ENCODE measurements at regions not wholly inside any gene's neighbourhood (a gene's known extent, or its start where the extent isn't known, plus 50 kb on each side); places are given as distances from the start of the nearest gene placed in this dataset.

DNA sequence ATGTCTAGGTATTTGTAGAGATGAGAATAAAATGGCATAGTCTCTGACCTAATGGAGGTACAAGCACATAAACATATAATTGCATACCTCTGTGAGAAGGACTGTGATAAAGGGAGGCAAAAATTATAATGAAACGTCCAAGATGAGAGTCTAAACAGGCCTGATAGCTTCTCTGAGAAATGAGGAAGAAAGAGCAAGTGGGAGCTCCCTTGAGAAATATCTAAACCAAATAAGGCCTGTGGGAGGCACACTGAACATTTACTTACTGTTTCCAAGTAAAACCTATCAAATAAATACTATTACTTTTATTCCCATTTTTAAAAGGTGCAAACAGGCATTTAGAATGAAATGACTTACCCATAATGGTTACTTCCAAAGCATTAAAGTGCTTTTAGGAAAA is 125.6 kb upstream of the PAPPA start:
- Mint-ChIP-seq H3K36me3 (no peaks in the 10 kb centered on the region), H3K9me3 (peaks cover 17 to 25% of the 10 kb centered on the region in 2 donors), H3K27me3 (ENCODE audit: low read depth in 2 of 2) (no peaks in the 10 kb centered on the region), H3K4me3 (no peak overlapping the region), H3K4me1 (no peaks in the 10 kb centered on the region), H3K27ac (no peak overlapping the region)
- no peaks in the 10 kb centered on the region for H3K36me3 ChIP-seq (ENCODE audit: control insufficient read depth, insufficient read depth, low read length)
- WGBS (ENCODE audit: insufficient coverage): no CpG with 5 or more reads among the region's 1 CpG
- TF ChIP-seq, protein P1, sequence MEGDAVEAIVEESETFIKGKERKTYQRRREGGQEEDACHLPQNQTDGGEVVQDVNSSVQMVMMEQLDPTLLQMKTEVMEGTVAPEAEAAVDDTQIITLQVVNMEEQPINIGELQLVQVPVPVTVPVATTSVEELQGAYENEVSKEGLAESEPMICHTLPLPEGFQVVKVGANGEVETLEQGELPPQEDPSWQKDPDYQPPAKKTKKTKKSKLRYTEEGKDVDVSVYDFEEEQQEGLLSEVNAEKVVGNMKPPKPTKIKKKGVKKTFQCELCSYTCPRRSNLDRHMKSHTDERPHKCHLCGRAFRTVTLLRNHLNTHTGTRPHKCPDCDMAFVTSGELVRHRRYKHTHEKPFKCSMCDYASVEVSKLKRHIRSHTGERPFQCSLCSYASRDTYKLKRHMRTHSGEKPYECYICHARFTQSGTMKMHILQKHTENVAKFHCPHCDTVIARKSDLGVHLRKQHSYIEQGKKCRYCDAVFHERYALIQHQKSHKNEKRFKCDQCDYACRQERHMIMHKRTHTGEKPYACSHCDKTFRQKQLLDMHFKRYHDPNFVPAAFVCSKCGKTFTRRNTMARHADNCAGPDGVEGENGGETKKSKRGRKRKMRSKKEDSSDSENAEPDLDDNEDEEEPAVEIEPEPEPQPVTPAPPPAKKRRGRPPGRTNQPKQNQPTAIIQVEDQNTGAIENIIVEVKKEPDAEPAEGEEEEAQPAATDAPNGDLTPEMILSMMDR (IDR thresholded peaks at IDR 0.05): no peak
- H3K4me1 ChIP-seq (ENCODE audit: control insufficient read depth, insufficient read depth, low read length): no peaks in the 10 kb centered on the region
- H3K4me3 ChIP-seq (ENCODE audit: low read length): no peak overlapping the region
- no peaks in the 10 kb centered on the region for H3K27me3 ChIP-seq (ENCODE audit: control insufficient read depth, insufficient read depth, low read length)
- no peaks in the 10 kb centered on the region for H3K9me3 ChIP-seq (ENCODE audit: control insufficient read depth, insufficient read depth, low read length)
- intact Hi-C loops (cut with micrococcal nuclease): no loop called here
- ATAC-seq: no peak
- DNase-seq: no peak
- no peak overlapping the region for H3K27ac ChIP-seq (ENCODE audit: low read length)

DNA sequence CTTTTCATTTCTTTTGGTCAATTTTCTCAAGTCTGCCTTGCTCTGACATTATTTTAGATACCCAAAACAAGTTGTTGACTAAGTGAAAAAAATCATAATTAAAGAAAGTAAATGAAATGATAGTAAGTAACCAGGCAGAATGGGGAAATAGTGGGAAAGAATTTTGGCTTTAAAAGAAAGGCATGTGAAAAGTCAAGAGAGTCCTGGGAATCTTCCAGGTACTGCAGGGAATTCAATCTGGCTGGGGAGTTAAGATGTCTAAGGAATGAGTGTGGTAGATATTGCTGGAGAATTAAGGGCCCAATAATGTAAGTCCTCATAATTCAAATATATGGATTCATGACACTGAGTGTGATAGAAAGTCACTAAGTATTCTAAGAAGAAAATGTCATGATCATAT is 123.1 kb upstream of the PAPPA start:
- H3K9me3 ChIP-seq (ENCODE audit: control insufficient read depth, insufficient read depth, low read length): no peaks in the 10 kb centered on the region
- H3K36me3 Mint-ChIP-seq: peaks cover 11% of the 10 kb centered on the region
- peaks cover 23 to 30% of the 10 kb centered on the region in 2 donors for H3K9me3 Mint-ChIP-seq
- intact Hi-C loops (cut with micrococcal nuclease): no loop called here
- H3K36me3 ChIP-seq (ENCODE audit: control insufficient read depth, insufficient read depth, low read length): no peaks in the 10 kb centered on the region
- no peaks in the 10 kb centered on the region for H3K4me1 Mint-ChIP-seq
- TF ChIP-seq, protein P1 (IDR thresholded peaks at IDR 0.05): no peak
- ATAC-seq: no peak
- no peaks in the 10 kb centered on the region for H3K4me1 ChIP-seq (ENCODE audit: control insufficient read depth, insufficient read depth, low read length)
- H3K27me3 ChIP-seq (ENCODE audit: control insufficient read depth, insufficient read depth, low read length): no peaks in the 10 kb centered on the region
- no peak overlapping the region for H3K27ac ChIP-seq (ENCODE audit: low read length)
- no peak for DNase-seq
- no peak overlapping the region for H3K4me3 ChIP-seq (ENCODE audit: low read length)
- H3K27ac Mint-ChIP-seq: no peak overlapping the region
- H3K4me3 Mint-ChIP-seq: no peak overlapping the region
- H3K27me3 Mint-ChIP-seq (ENCODE audit: low read depth in 2 of 2): no peaks in the 10 kb centered on the region

DNA sequence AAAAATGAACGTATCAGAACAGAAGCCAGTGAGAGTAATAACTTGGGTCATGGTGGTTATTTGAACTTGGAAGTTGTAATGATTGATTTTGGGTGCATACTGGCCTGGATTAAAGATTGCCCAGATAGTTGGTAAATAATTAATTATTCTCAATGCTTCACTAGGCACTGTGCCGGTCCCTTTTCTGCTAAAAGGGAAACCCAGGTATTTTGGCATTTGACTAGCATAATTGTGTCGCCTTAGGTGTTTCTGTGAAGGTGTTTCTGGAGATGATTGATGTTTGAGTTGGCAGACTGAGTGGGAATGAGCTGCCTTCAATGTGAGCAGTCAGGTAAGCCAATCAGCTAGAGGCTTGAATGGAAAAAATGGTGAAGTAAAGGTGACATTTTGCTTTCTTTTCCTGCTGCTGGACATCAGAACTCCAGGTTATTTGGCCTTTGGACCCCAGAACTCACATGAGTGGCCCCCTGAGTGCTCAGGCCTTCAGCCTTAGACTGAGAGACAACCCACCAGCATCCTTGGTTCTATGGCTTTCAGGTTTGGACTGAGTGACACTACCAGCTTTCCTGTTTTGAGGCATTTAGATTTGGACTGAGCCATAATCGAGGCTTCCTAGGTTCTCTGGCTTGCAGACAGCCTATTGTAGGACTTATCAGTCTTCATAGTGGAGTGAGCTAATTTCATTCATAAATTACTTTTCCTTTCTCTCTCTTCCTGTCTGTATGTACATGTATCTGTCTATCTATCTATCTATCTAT is 120.7 kb upstream of the PAPPA start:
- intact Hi-C loops (cut with micrococcal nuclease): no loop called here
- Histone ChIP-seq H3K4me3 (ENCODE audit: low read length) (no peak overlapping the region), H3K9me3 (ENCODE audit: control insufficient read depth, insufficient read depth, low read length) (peaks cover 2% of the 10 kb centered on the region), H3K27ac (ENCODE audit: low read length) (no peak overlapping the region), H3K4me1 (ENCODE audit: control insufficient read depth, insufficient read depth, low read length) (no peaks in the 10 kb centered on the region), H3K36me3 (ENCODE audit: control insufficient read depth, insufficient read depth, low read length) (no peaks in the 10 kb centered on the region), H3K27me3 (ENCODE audit: control insufficient read depth, insufficient read depth, low read length) (no peaks in the 10 kb centered on the region)
- WGBS (ENCODE audit: insufficient coverage): 84% methylated on average over 4 of the region's 4 CpGs
- TF ChIP-seq, protein P1 (IDR thresholded peaks at IDR 0.05): no peak
- ATAC-seq: no peak
- Mint-ChIP-seq H3K4me1 (no peaks in the 10 kb centered on the region), H3K27me3 (ENCODE audit: low read depth in 2 of 2) (no peaks in the 10 kb centered on the region), H3K27ac (no peak overlapping the region), H3K9me3 (peaks cover 20 to 27% of the 10 kb centered on the region in 2 donors), H3K36me3 (peaks cover 11% of the 10 kb centered on the region), H3K4me3 (no peak overlapping the region)
- no peak for DNase-seq

DNA sequence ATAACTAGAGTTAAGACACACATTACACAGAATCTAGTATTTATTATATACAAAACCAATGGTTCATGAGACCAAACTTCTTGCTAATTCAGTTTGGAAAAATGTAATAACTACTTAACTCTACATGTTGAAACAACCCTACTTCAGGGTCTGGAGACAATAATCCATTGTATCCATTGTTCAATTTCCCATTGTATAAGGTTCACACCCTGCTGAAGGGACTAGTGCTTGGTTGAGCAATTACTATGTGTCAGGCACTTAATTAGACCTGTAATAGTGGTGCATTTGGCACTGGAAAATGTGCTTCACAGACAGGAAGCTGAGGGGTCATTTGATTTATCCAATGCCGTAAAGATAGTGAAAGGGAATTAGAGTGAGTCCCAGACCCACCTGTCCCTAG is 114.3 kb upstream of the PAPPA start:
- no peaks in the 10 kb centered on the region for H3K27me3 ChIP-seq (ENCODE audit: control insufficient read depth, insufficient read depth, low read length)
- no peaks in the 10 kb centered on the region for H3K4me1 Mint-ChIP-seq
- H3K27ac Mint-ChIP-seq: no peak overlapping the region
- ATAC-seq: no peak
- intact Hi-C loops (cut with micrococcal nuclease): no loop called here
- no peak overlapping the region for H3K27ac ChIP-seq (ENCODE audit: low read length)
- H3K4me3 ChIP-seq (ENCODE audit: low read length): no peak overlapping the region
- H3K9me3 ChIP-seq (ENCODE audit: control insufficient read depth, insufficient read depth, low read length): peaks cover 2% of the 10 kb centered on the region
- H3K9me3 Mint-ChIP-seq: peaks cover 8 to 10% of the 10 kb centered on the region in 2 donors
- H3K27me3 Mint-ChIP-seq (ENCODE audit: low read depth in 2 of 2): no peaks in the 10 kb centered on the region
- no peak for DNase-seq
- no CpG with 5 or more reads among the region's 1 CpG for WGBS (ENCODE audit: insufficient coverage)
- no peaks in the 10 kb centered on the region for H3K36me3 Mint-ChIP-seq
- TF ChIP-seq, protein P1 (IDR thresholded peaks at IDR 0.05): no peak
- H3K4me3 Mint-ChIP-seq: no peak overlapping the region
- no peaks in the 10 kb centered on the region for H3K36me3 ChIP-seq (ENCODE audit: control insufficient read depth, insufficient read depth, low read length)
- H3K4me1 ChIP-seq (ENCODE audit: control insufficient read depth, insufficient read depth, low read length): no peaks in the 10 kb centered on the region

All from natural killer cell (primary cell).